ENCODE measurements at regions not wholly inside any gene's neighbourhood (a gene's known extent, or its start where the extent isn't known, plus 50 kb on each side); places are given as distances from the start of the nearest gene placed in this dataset.

DNA sequence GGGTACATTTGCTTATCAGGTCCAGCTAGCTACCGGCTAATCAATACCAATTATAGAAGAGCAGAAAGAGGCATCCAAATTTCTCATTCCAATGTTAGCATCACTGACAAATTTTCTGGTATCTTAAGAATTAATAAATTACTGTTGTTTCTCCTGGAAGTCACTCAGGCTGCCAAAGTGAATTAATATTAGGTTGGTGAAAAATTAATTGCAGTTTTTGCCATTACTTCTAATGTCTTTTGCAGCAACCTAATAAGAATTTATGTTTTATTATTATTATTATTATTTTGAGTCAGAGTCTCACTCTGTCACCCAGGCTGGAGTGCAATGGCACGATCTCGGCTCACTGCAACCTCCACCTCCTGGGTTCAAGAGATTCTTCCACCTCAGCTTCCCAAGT lies 979.9 kb downstream of the TYW1 start:
- Histone ChIP-seq H3K27ac (ENCODE audit: low read length) (no peak overlapping the region), H3K27me3 (ENCODE audit: control insufficient read depth, insufficient read depth, low read length) (no peaks in the 10 kb centered on the region), H3K4me1 (ENCODE audit: control insufficient read depth, insufficient read depth, low read length) (no peaks in the 10 kb centered on the region), H3K36me3 (ENCODE audit: control insufficient read depth, insufficient read depth, low read length) (no peaks in the 10 kb centered on the region), H3K9me3 (ENCODE audit: control insufficient read depth, insufficient read depth, low read length) (no peaks in the 10 kb centered on the region), H3K4me3 (ENCODE audit: low read length) (no peak overlapping the region)
- intact Hi-C loops (cut with micrococcal nuclease): no loop called here
- WGBS (ENCODE audit: insufficient coverage): 100% methylated on average over 3 of the region's 3 CpGs
- ATAC-seq: no peak
- Mint-ChIP-seq H3K36me3 (no peaks in the 10 kb centered on the region), H3K27me3 (ENCODE audit: low read depth in 2 of 2) (no peaks in the 10 kb centered on the region), H3K4me3 (no peak overlapping the region), H3K4me1 (no peaks in the 10 kb centered on the region), H3K27ac (no peak overlapping the region), H3K9me3 (peaks cover 7 to 8% of the 10 kb centered on the region in 2 donors)
- TF ChIP-seq, protein P1, sequence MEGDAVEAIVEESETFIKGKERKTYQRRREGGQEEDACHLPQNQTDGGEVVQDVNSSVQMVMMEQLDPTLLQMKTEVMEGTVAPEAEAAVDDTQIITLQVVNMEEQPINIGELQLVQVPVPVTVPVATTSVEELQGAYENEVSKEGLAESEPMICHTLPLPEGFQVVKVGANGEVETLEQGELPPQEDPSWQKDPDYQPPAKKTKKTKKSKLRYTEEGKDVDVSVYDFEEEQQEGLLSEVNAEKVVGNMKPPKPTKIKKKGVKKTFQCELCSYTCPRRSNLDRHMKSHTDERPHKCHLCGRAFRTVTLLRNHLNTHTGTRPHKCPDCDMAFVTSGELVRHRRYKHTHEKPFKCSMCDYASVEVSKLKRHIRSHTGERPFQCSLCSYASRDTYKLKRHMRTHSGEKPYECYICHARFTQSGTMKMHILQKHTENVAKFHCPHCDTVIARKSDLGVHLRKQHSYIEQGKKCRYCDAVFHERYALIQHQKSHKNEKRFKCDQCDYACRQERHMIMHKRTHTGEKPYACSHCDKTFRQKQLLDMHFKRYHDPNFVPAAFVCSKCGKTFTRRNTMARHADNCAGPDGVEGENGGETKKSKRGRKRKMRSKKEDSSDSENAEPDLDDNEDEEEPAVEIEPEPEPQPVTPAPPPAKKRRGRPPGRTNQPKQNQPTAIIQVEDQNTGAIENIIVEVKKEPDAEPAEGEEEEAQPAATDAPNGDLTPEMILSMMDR (IDR thresholded peaks at IDR 0.05): no peak
- DNase-seq: no peak

DNA sequence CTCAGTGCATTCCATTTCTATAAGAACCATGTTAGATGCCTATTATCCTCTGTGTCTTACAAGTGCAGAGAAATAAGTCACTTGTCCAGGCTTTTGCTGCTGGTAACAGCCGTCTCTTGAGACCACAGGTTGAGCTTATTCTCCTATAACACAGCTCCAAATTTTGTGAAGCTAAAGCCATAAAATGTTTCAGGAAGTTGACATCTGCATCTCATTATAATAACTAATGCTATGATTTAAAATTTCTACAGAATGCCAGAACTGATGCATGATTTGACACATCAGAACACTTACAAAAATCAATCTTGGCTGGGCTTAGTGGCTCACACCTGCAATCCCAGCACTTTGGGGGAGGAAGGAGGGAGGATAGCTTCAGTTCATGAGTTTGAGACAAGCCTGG lies 986.9 kb downstream of the TYW1 start:
- TF ChIP-seq, protein P1 (IDR thresholded peaks at IDR 0.05): no peak
- Mint-ChIP-seq H3K4me3 (no peak overlapping the region), H3K36me3 (no peaks in the 10 kb centered on the region), H3K27ac (no peak overlapping the region), H3K4me1 (no peaks in the 10 kb centered on the region), H3K27me3 (ENCODE audit: low read depth in 2 of 2) (no peaks in the 10 kb centered on the region), H3K9me3 (peaks cover 11 to 12% of the 10 kb centered on the region in 2 donors)
- no peaks in the 10 kb centered on the region for H3K36me3 ChIP-seq (ENCODE audit: control insufficient read depth, insufficient read depth, low read length)
- DNase-seq (no peak), ATAC-seq (no peak)
- intact Hi-C loops (cut with micrococcal nuclease): no loop called here
- H3K27ac ChIP-seq (ENCODE audit: low read length): no peak overlapping the region
- no peaks in the 10 kb centered on the region for H3K4me1 ChIP-seq (ENCODE audit: control insufficient read depth, insufficient read depth, low read length)
- 80% methylated on average over 1 of the region's 1 CpG for WGBS (ENCODE audit: insufficient coverage)
- no peak overlapping the region for H3K4me3 ChIP-seq (ENCODE audit: low read length)
- H3K9me3 ChIP-seq (ENCODE audit: control insufficient read depth, insufficient read depth, low read length): no peaks in the 10 kb centered on the region
- H3K27me3 ChIP-seq (ENCODE audit: control insufficient read depth, insufficient read depth, low read length): no peaks in the 10 kb centered on the region

DNA sequence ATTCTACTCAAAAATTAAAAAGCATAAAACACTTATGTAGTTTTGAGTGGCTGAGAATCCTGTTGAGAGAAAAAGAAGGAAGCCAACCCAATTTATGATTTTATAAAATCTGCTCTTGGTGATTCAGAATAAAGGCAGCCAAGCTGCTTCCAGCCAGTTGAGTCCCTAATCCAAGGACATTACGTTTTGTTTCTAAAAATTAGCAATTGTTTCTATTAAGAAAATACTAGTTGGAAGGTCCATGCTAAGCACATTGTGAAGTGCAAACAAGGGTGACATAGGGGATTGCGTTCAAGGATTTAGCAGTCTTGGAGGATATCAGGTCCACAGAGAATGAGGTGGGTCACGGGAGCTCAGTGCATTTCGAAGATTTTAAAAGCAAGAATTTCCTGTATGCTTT lies 987.7 kb downstream of the TYW1 start:
- Mint-ChIP-seq H3K27ac (no peak overlapping the region), H3K36me3 (no peaks in the 10 kb centered on the region), H3K9me3 (peaks cover 11 to 12% of the 10 kb centered on the region in 2 donors), H3K4me1 (no peaks in the 10 kb centered on the region), H3K27me3 (ENCODE audit: low read depth in 2 of 2) (no peaks in the 10 kb centered on the region), H3K4me3 (no peak overlapping the region)
- intact Hi-C loops (cut with micrococcal nuclease): no loop called here
- no peak for ATAC-seq
- Histone ChIP-seq H3K36me3 (ENCODE audit: control insufficient read depth, insufficient read depth, low read length) (no peaks in the 10 kb centered on the region), H3K4me3 (ENCODE audit: low read length) (no peak overlapping the region), H3K27ac (ENCODE audit: low read length) (no peak overlapping the region), H3K9me3 (ENCODE audit: control insufficient read depth, insufficient read depth, low read length) (no peaks in the 10 kb centered on the region), H3K27me3 (ENCODE audit: control insufficient read depth, insufficient read depth, low read length) (no peaks in the 10 kb centered on the region), H3K4me1 (ENCODE audit: control insufficient read depth, insufficient read depth, low read length) (no peaks in the 10 kb centered on the region)
- WGBS (ENCODE audit: insufficient coverage): 75% methylated on average over 4 of the region's 4 CpGs
- no peak for DNase-seq
- TF ChIP-seq, protein P1 (IDR thresholded peaks at IDR 0.05): no peak

DNA sequence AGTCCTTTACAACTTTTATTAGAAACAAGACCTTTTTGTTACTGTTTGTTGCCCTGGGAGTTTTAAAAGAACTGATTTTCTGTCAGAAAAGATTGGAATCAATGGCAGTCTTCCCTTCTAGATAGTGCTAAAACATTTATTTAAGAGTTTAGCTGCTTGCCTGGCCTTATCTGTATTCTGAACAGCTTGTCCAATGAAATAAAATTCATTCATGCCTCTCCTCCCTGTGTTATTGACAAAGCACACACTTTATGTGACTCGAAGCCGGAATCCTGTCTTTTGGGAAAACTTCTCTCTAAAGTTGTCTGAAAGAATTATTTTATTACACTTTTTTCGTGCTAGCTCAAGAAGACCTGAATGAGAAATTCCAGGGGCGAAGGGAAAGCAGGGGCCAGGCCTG lies 992.5 kb downstream of the TYW1 start:
- Mint-ChIP-seq H3K27me3 (ENCODE audit: low read depth in 2 of 2) (no peaks in the 10 kb centered on the region), H3K36me3 (no peaks in the 10 kb centered on the region), H3K9me3 (peaks cover 6 to 9% of the 10 kb centered on the region in 2 donors), H3K4me3 (no peak overlapping the region), H3K27ac (no peak overlapping the region), H3K4me1 (no peaks in the 10 kb centered on the region)
- ATAC-seq (no peak), DNase-seq (no peak)
- Histone ChIP-seq H3K27ac (ENCODE audit: low read length) (no peak overlapping the region), H3K4me3 (ENCODE audit: low read length) (no peak overlapping the region), H3K27me3 (ENCODE audit: control insufficient read depth, insufficient read depth, low read length) (no peaks in the 10 kb centered on the region), H3K36me3 (ENCODE audit: control insufficient read depth, insufficient read depth, low read length) (no peaks in the 10 kb centered on the region), H3K9me3 (ENCODE audit: control insufficient read depth, insufficient read depth, low read length) (peaks cover 4% of the 10 kb centered on the region), H3K4me1 (ENCODE audit: control insufficient read depth, insufficient read depth, low read length) (no peaks in the 10 kb centered on the region)
- WGBS (ENCODE audit: insufficient coverage): 57% methylated on average over 4 of the region's 4 CpGs
- intact Hi-C loops (cut with micrococcal nuclease): no loop called here
- TF ChIP-seq, protein P1 (IDR thresholded peaks at IDR 0.05): no peak

All from natural killer cell (primary cell).